GM10266 (cell line): ENCODE measurements at regions not wholly inside any gene's neighbourhood (a gene's known extent, or its start where the extent isn't known, plus 50 kb on each side); places are given as distances from the start of the nearest gene placed in this dataset.

Experiments used
- DNase-seq: peaks from one replicate; pipeline ENCODE4 v3.0.0; 2012; ENCODE audit errors: extremely low spot score
- CTCF ChIP-seq: IDR thresholded peaks from 2 replicates; pipeline ENCODE4 v1.5.1; 2012; ENCODE audit warnings: mild to moderate bottlenecking, low read depth; ENCODE audit not compliant: control insufficient read depth, insufficient read depth; ENCODE audit errors: missing control alignments

GRCh38 chr15:99921101-99921500 is 187.9 kb upstream of the LYSMD4 start:
- TF ChIP-seq CTCF: no peak
- DNase-seq: no peak

- DNase-seq: no peak
- no peak for TF ChIP-seq CTCF
Observed at GRCh38 chr15:99918072-99918471, 184.8 kb upstream of the LYSMD4 start.

DNA sequence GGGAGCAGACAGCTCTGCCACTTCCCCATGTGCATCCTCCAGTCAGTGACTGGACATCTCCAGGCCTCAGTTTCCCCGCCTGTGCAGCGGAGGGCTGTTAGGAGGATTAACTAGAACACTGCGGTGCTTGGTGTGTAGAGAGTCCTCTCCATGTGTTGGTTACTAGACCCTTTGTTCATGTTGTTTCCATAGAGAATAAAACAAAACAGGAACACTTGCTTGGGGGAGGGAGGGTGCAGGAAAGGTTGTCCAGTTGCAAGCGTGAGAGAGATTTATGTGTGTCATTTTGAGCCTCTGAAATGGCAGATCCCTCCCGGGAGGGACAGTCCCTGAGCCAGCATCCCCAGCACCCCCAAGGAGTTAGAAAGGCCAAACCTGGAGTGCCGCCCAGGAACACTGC is 184.0 kb upstream of the LYSMD4 start:
- DNase-seq: no peak
- TF ChIP-seq CTCF: no peak

DNA sequence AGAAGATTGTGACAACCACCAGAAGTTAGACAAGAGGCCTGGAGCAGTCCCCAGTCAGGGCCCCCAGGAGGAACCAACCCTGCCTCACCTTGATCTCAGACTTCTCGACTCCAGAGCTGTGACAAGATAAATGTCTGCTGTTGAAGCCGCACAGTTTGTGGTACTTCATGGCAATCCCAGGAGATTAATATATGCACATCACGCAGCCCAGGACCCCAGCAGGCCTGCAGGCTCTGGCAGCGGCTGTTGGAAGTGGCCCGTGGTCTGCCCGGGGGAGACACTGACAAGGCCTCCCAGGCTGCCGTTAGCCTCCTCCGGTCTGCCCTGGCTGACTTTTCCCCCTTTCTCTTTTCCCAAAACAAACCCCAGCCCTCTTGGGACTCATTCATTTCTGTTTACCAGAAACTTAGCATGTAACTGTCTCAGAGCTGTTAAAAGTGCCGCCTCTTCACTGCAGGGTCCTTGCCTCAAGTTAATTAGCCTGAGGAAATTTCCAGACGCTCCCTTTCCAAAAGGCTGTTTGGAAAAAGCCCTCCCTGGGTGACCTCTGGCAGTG is 183.5 kb upstream of the LYSMD4 start:
- TF ChIP-seq CTCF: no peak
- no peak for DNase-seq

GRCh38 chr15:99914723-99915122 is 181.5 kb upstream of the LYSMD4 start:
- no peak for DNase-seq
- TF ChIP-seq CTCF: no peak

GRCh38 chr15:99911816-99912215 is 178.6 kb upstream of the LYSMD4 start:
- no peak for TF ChIP-seq CTCF
- DNase-seq: no peak

DNA sequence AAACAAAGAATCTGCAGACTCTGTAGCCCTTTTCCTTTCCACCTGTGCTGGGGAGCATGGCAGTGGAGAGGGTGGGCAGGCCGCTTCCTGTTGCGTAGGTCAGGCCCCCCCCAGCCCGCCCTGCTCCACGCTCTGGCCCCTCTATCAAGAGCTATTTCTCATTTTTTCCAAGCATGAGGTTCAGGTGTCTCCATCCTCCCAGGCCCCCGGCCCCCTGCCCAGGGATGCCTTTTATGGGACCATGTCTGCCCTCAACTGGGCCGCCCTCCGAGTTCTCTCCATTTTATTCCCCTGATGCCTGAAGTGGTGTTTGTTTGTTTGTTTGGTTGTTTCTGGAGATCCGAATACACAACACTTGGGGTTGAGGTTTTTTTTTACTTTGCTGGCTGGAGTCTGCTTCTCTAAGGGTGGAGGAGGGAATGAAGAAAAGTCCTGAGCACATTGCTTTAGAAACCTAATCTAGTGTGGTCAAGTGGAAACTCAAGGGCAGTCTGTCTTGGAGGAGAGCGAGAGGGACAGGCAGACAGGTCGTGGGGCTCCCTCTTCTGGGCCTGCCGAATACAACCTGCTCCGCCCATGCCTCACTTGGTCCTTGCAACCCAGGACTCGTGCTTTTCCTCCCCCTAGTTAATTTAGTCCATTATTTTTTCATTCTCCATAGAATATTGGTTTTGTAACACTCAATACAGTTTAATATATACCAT is 176.5 kb upstream of the LYSMD4 start:
- TF ChIP-seq CTCF: peak; percentile 52
- no peak for DNase-seq
